HG02571 (cell line): ENCODE measurements at regions not wholly inside any gene's neighbourhood (a gene's known extent, or its start where the extent isn't known, plus 50 kb on each side); places are given as distances from the start of the nearest gene placed in this dataset.
"Not testable (repeated sequence)": the region's sequence is repeated elsewhere in the genome, so short reads cannot be mapped to it uniquely, and the experiment has no call there.

Experiments
- ATAC-seq: cut with Tn5 transposase; IDR thresholded peaks from one replicate; pipeline ENCODE4 v1.9.1; 2021; ENCODE audit warnings: mild to moderate bottlenecking, moderate library complexity; ENCODE audit not compliant: unreplicated experiment

DNA sequence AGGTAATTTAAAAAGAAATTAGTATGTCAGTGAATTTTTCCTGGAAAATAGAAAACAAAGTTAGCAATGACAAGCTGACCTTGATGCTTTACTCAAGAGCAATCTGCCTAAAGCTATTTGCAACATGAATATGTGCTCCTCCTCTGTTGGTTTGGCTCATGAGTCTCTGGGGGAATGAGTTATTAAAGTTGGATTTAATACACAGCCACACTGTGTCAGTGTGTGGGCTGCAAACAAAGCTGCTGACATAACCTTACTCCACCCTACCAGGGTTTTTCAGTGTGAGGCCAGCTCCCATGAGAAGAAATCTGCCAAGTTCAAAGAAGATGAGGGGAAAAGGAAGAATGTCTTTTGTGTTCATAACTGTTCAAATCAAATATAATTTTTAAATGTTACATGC, 280.5 kb downstream of the TLL1 start:
- no peak for ATAC-seq

DNA sequence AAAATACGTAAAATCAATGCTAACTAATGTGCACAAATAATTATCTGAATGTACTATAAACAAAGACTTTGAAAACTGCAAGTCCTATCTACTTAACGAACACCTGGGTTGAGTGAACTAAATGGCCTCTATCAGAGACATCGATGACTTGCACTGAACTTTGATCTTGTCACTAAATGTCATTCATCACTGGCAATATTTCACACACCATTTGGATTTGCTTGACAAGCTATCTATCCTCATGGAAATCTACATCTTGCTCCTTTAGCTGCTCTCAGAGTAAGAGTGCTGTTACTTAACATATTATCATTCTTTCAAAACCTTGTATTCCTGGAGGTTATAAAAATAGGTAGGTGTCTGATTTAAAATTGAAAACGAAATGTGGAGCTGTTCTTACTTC, 289.3 kb downstream of the TLL1 start:
- ATAC-seq: no peak

DNA sequence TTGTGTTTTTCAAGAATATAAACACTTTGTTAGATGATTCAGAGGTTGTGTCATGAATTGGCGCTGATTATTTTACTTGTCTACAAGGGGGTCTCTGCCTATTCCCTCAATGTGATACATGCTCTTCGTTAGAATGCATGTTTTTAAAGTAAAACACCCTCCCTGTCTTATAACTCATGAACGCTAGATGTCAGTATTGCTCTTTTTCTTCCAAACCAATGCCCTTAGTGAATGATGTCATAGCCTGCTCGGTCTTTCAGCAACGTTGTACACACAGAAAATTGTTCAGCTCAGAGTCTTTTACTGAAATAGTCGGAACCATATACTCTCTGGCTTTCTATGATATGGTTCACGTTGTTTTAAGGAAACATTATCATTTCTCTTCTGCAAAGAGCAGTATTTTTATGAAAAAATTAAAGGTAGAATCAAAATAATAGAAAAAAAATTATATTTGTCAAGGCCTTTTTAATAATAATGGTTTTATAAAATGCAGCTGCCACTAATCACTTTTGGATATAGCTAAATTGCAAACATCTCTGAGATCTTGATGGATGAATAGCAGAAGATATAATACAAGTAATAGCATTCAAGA, 292.9 kb downstream of the TLL1 start:
- peak; percentile 96 for ATAC-seq

DNA sequence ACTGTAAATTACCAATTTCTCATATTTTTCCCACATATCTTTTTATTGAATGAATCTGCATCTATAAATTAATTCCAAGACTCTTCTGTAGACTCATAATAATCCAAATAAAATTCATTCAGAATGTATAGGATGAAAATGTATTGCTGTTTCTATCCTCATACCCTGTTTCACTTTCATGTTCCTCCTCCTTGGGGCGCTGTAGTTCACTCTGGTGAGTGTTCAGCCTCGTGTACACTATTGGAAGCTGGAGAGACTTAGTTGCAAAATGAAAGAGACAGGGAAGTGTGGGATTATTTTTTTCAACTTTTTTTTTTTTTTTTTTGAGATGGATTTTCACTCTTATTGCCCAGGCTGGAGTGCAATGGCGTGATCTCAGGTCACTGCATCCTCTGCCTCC, 296.1 kb downstream of the TLL1 start:
- ATAC-seq: no peak

DNA sequence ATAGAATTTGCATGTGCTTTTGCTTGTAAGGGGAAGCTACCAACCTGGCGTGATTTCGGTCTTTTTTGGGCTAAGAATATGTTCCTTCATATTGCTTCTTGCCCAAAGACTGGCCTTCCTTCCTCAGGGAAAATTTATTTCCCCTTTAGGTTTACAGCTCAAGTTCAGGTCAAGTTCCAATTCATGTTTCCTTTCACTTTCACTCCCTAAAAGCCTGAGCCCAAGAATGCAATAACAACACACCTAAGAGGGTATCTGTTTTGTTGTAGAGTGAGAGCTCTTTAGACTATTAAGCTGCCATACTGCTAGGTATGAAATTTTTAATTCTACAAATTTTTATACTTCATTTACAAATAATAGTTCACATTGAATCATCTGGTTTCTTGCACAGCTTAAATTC, 299.6 kb downstream of the TLL1 start:
- ATAC-seq: no peak

DNA sequence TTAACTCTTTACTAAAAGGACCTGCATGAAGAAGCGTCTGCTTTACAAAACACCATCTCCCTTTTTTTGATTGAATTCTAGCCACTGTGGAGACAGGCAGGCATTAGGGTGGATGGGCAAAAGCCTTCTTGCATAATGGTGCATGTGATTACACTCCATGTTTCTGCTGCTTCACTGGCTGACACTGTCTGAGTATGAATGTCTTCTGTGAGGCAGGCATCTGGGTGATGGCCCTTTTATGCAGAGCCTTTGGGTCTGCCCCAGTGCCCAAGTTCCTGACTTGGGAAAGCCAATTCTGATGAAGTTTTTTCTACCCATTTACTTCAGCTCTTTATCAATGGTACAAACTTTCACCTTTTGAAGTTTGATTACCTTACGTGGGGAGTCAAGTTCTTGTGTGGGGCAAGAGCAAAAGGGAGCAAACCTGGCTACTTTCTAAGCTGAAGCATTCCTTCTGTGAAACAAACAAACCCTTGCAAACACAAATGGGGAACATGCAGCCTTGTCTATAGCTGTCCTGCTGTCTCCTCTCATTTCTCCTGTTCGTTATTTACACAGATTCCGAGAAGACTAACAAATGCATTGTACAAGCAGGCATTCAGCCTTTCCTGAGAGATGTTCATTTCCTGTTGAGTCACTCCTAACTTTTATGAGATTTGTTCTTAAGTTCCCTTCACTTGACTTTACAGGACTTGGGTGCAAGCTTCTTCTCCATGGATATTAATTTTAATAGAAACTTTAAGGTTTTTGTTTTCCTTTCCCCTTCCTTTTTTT, 301.9 kb downstream of the TLL1 start:
- ATAC-seq: no peak

DNA sequence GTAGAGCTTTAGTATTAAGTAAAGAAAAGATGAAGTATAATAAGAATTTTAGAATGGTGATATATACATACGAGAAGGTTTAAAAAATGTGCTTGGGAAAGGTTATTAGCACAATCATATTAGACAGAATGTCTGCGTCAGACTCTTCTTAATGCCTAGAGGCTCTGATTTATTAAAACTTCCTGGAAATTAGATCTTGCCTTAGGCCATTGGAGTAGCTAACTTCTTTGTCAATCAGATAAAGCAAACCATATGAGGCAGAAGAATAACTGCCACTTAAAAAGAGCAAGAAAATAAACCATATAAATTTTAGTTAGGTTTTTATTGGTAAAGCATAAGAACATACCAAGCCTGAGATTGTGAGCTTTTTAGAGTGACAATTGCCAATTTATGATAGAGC, 309.1 kb downstream of the TLL1 start:
- no peak for ATAC-seq

DNA sequence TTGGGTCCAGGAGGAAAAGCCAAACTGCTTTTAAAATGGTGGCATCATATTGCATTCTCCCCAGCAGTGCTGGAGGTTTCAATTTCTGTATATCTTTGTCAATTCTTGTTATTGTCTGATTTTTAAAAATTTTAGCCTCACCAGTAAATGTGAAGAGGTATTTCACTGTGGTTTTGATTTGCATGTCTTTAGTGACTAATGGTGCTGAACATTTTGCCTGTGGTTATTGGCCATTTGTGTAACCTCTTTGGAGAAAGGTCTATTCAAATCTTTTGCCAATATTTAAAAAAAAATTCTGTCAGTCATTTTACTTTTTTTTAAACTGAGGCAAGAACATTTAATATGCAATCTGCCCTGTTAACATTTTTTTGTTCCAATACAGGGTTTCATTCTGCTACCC, 322.1 kb downstream of the TLL1 start:
- ATAC-seq: no peak

DNA sequence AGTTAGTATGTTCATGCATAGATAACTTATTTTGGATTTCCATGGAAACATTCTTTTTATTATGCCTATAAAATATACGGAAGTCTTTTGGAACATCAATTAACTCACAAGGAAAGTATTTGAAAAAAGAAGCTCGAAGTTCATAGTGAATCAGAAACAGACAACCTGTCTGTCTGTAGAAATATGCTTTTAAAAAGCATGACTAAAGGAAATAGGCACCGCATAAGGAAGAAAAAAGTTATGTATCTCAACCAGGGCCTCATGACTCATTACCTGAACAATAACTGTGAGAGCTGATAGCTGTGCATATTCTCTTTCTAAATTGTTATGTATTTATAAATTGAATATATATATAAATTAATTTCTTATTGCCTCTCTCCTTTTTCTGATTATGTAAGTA, 324.1 kb downstream of the TLL1 start:
- no peak for ATAC-seq

DNA sequence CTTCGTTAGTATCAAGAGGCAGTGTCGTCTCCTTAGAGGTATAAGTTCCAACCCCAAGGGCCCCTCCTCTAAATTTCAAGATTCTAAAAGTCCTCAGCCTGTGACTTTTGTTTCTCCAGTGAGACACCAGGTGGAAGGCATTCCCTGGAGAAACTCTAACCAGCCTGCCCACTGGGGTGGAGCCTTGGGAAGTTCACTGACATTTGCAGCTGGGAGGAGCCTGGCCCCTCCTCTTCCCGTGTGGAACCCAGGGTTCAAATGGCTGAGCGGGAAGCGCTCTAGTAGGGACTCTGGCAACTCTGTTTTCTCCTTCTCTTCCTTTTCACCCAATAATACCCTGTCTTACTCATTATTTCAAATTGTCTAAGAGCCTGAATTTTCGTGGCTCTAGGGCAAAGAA, 325.0 kb downstream of the TLL1 start:
- no peak for ATAC-seq

DNA sequence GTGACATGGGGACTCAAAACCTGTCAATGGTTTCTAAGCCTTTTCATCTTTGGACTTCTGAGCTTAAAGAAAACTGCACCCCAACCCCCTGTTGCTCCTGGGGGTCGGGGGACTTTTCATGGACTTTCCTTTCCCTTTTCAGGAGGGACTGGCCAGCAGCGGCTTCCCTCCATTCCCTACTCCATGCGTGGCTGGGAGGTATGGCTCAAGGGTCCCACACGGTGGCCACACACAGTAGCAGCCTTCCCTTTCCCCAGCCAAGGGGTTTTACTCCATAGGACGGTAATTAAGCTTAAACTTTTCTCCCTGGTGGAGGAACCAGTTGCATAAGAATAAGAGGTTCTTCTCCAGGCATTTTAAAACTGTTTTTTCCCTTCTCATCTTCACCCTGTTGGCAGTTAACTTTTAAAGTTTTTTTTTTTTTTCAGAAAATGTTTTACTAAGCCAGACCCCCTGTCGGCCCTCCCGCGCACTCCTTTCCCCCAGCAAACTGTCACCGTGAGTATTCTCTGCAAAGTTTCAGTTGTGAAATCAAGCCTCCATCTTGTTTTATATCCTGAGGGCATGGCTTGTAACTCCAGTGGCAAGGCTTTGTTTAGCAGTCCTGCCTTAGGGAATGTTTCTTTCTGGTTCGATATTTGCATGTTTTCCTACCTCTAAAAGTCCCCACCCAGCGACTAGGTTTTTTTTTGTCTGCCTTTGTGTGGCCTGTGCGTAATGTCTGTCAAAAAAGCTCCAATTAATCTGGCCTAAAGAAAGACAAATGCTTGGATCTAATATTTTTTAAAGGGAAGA, 325.7 kb downstream of the TLL1 start:
- ATAC-seq: no peak

DNA sequence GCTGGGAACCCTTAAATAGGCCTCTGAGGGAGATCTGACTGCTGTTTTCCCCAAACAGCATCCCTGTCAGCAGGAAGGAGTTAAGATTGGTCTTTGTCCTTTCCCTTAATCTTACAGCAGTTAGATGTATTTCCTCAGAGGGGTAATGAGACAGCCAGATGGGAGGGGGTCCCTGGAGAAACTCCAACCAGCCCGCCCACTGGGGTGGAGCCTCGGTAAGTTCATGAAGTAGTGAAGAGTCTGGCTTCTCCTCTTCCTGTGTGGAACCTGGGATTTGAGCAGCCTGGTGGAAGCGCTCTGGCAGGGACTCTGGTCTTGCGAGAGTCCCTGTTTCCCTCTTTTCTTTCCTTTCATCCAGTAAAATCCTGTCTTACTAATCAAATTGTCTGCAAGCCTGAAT, 330.0 kb downstream of the TLL1 start:
- ATAC-seq: no peak

DNA sequence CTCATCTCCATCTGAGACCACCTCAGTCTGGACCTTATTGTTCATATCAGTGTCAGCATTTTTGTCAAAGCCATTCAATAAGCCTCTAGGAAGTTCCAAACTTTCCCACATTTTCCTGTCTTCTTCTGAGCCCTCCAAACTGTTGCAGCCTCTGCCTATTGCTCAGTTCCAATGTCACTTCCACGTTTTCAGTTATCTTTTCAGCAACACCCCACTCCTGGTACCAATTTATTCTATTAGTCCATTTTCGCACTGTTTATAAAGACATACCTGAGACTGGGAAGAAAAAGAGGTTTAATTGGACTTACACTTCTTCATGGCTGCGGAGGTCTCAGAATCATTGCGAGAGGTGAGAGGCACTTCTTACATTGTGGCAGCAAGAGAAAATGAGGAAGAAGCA, 339.3 kb downstream of the TLL1 start:
- not testable (repeated sequence) for ATAC-seq

DNA sequence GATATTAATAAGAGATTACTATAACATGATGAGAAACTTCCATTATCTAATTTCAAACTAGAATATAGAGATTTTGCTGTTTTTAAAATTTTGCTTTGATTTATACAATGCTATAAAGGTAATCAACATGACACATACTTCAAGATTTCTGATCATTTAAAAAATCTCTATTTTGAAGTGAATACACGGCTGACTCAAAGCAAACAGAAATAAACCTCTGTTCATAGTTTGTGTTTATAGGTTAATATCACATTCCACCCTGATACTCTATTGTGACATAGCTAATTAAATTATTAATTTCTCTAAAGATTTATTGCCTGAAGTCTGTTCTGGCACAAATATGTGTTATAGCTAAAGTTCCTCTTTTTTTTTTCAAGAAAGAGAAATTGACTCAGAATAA, 349.2 kb downstream of the TLL1 start:
- no peak for ATAC-seq

DNA sequence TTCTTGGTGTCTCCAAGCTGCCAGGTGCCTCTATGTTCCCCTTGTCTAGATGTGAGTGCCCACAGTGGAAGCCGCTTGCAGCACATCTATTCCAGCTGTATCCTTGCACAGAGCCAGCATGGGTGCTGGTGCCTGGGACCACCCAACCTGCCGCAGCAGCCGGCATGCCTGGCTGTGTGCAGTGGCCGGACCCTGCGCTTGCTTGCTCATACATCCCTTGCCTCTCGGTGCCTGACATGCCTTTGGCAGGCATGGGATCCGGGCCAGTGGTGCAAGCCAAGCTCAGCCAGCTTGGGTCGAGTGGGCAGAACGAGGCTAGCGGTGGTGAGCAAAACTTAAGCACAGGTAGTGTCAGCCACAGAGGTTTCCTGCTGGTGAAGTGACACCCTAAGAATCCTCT, 355.1 kb downstream of the TLL1 start:
- no peak for ATAC-seq

DNA sequence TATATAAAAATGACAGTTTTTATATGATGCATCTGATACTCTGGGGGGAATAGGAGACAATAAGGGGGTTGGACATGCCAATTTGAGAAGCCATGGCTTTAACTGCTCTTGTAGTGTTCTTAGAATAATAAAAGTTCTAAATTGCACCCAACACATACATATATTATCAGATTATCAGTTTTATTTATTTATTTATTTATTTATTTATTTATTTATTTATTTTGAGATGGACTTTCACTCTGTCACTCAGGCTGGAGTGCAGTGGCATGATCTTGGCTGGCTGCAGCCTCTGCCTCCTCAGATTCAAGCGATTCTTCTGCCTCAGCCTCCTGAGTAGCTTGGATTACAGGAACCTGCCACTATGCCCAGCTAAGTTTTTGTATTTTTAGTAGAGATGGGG, 356.8 kb downstream of the TLL1 start:
- ATAC-seq: no peak

DNA sequence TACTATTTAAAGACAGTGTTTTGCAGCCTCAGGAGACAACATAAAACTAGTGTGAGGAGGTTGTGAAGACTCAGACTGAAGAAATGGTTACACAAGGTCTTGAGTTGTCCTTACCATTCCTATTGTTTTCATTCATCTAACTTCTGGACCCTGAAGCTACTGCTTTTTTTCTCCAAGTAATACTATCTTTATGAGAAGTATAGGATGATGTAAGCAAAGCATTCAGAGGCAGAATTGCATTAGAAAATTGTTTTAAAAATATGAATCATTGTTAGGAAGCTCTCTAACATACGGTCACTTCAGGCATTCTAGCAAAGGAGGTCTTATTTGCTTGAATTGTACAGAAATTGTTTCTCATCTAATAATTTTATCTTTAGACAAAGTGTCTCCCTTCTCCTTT, 357.8 kb downstream of the TLL1 start:
- no peak for ATAC-seq

DNA sequence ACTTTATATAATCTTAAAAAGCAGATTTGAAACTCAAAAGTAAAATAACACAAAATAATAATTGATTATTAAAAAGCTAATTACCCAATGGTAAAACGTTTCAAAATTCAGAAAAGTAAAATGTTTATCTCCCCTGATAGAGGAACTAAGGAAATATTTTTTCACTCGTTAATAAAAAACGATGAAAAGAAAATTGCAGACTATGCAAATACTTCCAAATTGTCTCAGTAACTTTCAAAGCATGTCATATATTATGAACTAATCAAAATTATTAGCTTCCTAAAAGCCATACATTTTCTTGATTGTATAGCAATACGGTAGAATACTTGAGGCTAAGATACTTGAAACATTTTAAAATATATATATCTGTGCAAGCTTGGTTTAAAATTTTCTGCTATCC, 366.3 kb downstream of the TLL1 start:
- ATAC-seq: no peak

DNA sequence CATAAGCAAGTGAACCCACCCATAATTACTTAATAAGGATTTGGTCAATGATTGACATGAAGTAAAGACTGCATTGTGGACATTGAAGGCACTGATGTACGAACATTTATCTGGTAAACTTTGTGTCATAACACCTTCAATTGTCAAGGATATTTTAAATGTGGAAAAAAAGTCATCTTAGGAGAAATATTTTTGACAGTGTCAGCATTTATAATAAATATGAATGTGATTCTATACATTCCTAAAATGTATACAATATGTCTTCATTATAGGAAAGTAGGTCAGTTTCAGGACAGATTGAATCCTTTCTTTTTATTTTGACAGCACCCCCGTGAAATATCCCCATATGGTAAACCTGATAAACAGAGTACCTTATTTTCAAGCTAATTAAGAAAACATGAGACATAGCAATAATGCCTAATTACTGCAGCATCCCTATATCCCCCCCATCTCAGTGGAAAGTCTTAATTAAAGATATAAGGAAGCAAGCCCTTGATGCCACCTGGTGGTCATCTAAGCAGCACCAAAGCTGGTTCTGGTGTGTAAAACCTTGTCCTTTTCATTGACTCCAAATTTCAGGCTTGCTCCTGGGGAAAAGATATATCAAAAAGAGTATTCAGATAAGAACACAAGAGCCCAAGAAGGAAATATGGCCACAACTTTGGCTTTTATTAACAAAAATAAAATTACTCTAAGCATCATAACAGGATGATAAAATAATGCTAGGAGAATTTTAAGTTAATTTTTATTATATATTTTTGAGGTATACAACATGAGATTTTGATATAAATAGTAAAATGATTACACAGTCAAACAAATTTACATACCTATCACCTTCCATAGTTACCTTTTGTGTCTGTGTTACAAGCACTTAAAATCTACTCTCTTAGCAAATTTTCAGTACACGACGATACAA, 379.7 kb downstream of the TLL1 start:
- no peak for ATAC-seq

DNA sequence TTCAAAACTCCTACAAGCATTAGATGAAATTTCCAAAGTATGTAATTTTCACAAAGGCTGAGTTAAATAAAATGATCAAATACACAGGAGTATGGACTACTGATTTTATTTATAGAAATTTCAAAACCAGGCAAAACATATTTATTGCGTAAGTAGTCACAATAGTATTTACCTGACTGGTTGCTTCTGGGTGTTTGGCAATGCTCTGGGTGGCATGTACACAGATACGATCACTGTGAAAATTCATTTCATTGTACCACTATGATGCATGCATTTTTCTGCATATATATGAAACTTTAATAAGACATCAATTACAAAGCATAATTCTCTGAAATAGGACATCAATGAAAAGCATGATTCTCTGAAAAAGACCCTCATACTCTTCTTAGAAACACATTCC, 384.2 kb downstream of the TLL1 start:
- ATAC-seq: no peak

DNA sequence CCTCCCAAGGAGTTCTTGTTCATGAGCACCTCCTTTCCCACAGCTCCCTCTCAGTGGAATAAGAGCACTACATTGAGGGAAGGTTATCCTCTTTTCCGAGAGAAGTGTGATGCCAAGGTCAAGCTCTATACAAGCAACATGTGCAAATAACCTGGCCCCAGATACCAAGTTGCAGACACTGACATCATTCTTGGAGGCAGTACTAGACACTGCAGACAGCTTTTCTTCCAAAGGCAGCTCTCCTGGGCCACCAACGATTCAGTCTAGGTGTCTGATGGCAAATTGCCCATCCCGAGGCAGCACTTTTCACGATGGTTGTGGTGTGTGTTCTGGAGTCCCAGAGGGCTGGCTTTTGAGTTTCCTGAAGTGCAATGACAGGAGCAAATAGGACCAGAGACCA, 384.9 kb downstream of the TLL1 start:
- no peak for ATAC-seq
